Activated T-helper 1 cell treated with anti-CD3 and anti-CD28 coated beads, Interleukin-2, amount 50 U/mL, for 16 hours (primary cell): ENCODE measurements at regions not wholly inside any gene's neighbourhood (a gene's known extent, or its start where the extent isn't known, plus 50 kb on each side); places are given as distances from the start of the nearest gene placed in this dataset.

Experiments used
- DNase-seq, 2 donors: peaks; one replicate each; pipeline ENCODE4 v3.0.0-alpha.2; 2020; ENCODE audit warnings: low read depth in 1 of 2, low spot score in 1 of 2

DNA sequence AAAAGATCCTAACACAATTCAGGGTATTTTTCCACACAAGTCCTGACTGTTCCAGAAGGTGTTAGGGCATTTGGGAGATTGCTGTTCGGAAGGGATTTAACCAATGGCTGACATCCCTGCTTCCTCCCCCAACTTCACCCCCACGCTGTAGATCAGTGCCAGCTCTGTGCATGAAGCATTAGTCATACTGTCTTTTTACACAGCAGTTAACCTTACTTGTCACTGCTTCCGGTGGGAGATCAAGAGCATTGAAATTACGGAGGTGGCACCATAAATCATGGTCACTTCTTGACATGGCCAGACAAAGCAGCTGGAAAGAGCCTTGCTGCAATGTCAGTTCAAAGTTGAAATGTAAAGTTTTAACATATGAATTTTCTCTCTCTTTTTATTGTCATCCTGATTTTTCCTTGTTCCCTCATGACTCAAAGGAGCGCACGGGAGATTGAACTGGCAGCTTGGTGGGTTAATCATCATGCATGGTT is 70.2 kb downstream of the HRH4 start:
- no peak for DNase-seq

DNA sequence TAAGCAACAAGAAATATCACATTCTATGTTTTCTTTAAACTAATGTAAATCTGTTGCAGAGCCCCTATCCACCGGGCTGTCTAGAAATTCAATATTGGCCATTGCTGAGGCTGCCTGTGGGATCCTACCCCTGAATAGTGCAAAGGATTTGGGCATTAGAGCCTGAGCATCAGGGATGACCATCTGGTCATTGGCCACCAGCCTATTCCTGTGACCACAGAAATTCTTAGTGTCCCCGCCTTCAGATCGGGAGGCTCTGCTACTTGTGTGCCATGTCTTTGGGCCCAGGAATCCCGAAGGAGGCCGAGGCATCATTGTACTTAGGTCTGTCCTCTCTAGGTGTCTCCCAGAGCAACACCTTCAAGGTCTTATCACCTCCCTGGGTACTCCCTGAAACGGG is 73.8 kb downstream of the HRH4 start:
- no peak for DNase-seq

GRCh38 chr18:24534737-24535136 is 74.3 kb downstream of the HRH4 start:
- no peak for DNase-seq

- no peak for DNase-seq
These were observed 75.3 kb downstream of the HRH4 start for GRCh38 chr18:24535527-24536295.

- DNase-seq: no peak
These were observed 75.9 kb downstream of the HRH4 start for GRCh38 chr18:24536326-24536725.

DNA sequence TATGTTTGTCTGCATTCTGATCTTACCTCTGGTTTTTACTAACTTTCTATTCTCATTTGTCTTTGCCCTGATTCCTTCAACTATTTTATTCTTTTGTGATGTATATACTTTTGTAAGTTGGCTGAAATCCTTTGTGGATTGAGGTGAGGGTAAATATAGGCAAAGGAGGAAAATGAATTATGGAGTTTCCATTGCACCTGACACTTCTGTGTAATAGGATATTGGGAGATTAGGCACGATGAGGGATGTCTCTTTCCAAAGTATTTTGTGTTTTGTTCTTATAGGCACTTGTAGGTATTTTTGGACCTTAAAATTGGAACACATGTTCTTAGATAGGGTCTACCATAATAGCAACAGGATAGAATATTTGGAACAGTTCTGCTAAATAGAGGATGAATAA is 76.4 kb downstream of the HRH4 start:
- DNase-seq: no peak

DNA sequence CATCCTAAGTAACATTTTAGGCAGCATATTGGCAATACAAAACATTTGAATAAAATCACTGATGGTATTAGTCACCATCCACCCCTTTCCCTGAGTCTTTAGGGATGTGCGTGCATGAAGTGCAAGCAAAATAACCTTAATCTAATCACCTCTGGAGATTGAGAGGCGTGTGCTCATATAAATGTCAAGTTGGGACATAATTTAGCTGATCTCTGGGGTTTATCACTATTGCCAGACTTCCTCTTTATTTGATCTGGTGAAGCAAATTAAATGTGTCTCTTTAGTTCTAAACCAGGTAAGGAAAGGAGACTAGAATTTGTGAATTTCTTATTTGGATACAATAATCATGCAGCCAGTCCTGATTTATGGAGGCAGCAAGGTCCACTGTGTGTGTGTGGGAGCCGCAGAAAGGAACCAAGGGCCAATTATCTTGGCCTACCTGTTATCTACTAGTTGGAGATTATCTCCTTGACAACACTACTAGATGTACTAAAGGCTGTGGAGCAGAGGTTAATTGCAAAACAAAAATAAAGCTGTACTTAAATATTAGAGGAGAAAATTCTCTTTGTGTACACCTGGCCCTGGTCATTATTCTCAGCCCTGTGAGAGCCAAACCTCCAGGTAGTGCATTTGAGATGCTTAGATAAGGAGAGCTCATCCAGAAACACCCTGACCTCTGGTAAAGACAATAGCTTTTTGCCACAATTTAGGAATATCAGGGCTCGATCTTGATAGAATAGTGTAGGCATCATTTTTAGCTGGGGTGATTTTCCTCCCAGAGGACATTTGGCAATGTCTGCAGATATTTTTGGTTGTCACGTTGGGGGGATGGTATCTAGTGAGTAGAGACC is 78.2 kb downstream of the HRH4 start:
- DNase-seq: no peak

GRCh38 chr18:24539866-24540617 is 79.6 kb downstream of the HRH4 start:
- DNase-seq: no peak

GRCh38 chr18:24540896-24541295 is 80.5 kb downstream of the HRH4 start:
- no peak for DNase-seq

DNA sequence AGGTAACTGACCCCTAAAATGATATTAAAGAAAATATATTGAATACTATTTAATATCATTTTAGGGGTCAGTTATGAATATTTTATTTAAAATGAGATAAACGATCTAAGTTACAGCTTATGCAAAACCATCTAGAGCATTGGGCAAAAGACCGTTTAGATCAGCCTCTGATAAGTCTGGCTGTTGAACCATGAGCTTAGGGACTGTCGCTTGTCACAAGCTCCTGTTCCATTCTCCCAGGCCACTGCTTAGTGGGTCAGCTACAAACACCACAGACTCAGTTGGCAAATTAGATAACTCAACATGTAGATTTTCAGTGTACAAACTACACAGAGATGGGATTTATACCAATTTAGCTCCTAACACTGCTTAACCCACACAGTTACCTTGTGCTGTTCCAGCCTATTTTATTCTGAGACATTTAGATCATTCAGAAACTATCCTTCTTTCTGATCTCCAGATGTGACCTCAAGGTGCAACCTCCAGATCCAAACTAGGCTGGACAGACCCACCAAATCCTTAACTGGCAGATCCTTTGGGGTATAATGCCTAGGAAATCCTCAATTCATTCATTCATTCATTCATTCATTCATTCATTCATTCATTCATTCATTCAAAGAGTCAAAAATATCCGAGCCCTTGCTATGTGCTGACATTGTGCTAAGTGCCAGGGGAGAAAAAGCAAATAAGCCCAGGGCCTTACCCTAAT is 82.8 kb downstream of the HRH4 start:
- DNase-seq: no peak

DNA sequence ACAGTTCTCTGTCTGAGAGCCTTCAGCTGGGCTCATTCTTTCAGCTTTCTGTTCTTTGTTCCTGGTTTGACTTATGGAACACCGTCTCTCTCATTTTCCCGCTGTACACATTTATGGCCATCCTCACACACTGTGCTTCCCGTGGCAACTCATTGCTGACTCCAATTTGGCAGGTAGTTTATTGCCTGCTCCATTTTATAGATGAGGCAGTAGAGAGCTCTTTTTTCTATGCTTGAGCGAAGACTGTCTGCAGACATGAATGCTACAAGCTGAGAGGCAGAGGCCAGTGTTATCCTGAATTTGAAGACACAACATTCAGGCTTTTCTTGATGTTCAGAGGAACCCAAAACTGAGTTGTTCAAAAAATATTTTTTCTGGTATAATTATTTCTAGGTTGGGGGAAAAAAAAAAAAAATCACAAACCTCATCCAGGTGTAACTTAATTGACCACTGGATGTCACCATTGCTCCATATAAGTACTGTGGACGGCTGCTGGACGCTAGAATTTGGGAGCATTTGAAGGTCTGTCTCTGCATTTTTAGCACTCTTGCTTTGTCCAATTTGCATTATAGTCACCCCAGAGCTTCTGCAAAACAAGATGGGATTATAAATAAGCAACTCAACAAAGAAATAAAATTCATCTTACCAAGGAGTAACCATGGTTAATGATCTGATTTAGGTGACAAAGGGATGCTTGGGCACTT is 83.5 kb downstream of the HRH4 start:
- no peak for DNase-seq

- DNase-seq: no peak
These were observed 84.5 kb downstream of the HRH4 start for GRCh38 chr18:24544949-24545348.

DNA sequence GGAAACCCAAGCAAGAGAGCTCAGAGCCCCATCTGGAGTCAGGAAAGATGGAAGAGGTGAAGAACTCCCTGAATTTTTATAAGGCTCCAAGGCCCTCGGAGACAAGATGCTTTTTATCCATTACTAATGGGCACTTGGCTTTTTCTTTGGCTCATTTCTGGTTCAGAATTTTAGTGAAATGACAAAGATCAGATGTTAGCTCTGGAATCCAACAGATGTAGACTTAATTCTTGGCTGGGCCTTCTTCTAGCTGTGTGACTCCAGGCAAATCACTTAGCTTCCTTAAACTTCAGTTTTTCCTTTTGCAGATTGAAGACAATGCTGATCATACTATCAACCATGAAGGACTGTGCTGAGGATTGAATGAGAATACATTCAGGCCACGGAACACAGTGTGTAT is 85.2 kb downstream of the HRH4 start:
- DNase-seq: no peak

DNA sequence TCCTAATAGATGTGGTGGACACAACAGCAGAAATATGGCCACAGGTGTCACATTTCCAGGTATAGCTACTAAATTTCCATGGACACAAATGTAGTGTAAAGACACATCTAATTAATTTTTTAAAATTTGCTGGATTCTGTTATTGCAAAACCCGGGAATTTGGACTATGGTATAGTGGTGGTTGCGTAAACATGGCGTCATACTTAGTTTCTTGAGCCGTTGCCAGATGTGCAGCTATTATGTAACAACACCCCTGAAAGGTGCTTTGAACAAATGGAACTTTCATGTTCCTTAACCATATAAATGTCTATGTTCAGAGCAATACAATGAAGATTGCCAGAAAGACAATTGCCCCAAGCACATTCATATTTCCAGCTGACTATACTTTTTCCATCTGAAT is 85.9 kb downstream of the HRH4 start:
- no peak for DNase-seq

GRCh38 chr18:24548583-24548982 is 88.1 kb downstream of the HRH4 start:
- no peak for DNase-seq

DNA sequence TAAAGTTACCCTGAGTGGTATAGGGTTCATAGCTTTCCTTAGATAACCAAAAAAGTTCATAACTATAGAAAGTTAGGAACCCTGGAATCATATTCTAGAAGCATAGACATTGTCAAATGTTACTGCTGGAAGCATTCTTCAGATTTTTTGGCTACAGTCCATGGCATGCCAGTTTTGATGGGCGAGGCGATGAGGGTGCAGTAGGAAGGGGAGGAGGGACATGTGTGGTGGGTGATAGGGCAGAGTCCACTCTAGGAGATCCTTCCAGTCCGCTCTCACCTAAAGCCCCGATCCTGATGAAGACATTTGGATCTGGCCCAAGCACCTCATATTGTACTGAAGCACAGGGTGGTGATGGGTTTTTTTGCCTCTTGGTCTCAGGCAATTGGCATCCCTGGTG is 91.8 kb downstream of the HRH4 start:
- no peak for DNase-seq

DNA sequence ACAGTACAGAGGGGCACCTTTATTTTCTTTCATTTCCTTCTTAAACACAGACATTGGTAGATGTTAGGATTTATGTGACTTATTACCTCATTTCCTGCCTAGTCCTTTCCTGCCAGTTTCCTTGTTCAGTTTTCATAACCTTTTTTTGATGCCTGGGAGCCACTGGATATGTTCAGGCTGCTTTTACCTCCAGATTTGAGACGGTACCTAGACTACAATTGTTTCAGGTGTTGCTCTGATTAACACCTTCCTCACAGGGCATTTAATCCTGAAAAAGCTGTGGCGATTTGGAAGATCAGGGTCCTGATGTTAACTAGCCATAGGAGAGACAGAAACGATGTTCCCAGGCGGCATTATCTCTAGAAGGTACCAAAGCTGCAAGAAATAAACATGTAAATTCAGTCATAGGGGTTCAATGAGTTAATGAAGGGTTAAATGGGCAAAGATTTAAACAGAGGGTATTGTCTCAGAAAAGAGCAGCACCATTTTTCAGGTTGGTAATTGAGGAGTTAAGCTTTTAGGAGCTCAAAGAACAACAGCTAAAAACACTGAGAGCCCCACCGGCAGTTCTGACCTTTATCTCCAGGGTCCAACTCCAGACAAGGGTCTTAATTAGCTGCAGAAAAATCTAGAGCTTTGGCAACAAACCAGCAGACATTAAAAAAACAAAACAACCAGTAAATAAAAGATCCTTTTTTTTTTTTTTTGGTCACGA is 93.3 kb downstream of the HRH4 start:
- DNase-seq: no peak

- DNase-seq: no peak
These were observed 98.0 kb downstream of the HRH4 start for GRCh38 chr18:24558403-24558802.

DNA sequence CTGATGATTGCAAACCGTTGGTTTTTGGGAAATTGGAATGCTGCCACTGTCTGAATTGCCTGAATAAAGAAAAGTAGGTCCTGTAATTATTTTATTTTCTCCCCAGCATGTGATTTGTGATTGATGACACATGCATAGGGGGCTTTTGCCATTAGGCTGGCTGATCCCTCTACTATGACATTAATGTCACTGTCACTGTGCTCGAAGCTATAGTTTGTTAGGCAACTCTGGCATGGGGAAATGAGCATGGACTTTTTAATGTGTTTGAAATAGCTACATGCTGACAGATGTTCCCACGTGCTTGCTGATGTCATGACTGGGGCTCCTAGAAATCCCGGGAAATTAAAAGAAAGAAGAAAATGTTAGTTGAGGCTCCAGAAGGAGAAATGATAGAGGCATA is 99.1 kb downstream of the HRH4 start:
- DNase-seq: no peak

DNA sequence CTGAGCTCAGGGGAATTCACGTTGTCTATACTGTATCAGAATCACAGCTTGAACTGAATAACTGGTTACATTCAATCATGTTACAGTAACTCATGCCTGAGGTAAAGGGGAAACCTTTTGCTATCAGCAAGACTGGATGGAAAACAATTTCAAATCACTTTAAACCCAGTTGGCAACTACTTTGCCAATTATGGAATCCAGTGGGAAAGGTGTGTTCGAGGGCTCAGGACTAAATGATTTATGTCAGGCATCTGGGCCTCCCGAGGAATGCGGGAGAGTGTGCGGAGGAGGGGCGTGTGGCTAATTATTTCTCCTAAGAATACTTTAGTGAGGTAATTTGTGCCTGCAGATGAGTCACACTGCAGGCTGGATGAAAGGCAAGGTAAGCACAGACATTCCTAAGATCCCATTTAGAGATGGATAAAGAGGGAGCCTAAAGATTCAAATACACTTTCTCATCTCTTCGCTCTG is 100.1 kb downstream of the HRH4 start:
- DNase-seq: no peak
